K562 (cell line): ENCODE measurements at regions not wholly inside any gene's neighbourhood (a gene's known extent, or its start where the extent isn't known, plus 50 kb on each side); places are given as distances from the start of the nearest gene placed in this dataset.

Experiments
- ATAC-seq: fragments of 200-7000 bp; cut with Tn5 transposase; 3 replicates; pipeline ENCODE4 v1.9.1; 2020; ENCODE audit warnings: moderate library complexity
- BruUV-seq: library from RNA; stranded (reverse); fragments of 400-500 nt; replicated peaks from 2 replicates; lab custom pipeline; 2021; lab: Mats Ljungman, UMichigan
- CTCF ChIA-PET: fragments of 300-600 bp; formaldehyde crosslinking; extraction: SDS; loops from one replicate; lab custom pipeline; 2021; ENCODE audit warnings: low intra/inter-chr PET ratio; lab: Yijun Ruan, JAX
- POLR2A ChIA-PET: fragments of 300-600, 350-650 bp; sonication (Branson Sonifier 250); formaldehyde crosslinking; extraction: SDS; loops from one replicate; lab custom pipeline; 2021; ENCODE audit warnings: antibody characterized with exemption, inconsistent platforms; lab: Yijun Ruan, JAX
- DNase-seq, 4 experiments: peaks; one replicate each; pipeline versions ENCODE4 v3.0.0 to v3.0.0-alpha.2; 2011 to 2018; ENCODE audit warnings: low spot score in 3 of 4, mixed read lengths in 3 of 4; ENCODE audit errors: extremely low read depth in 1 of 4
- FAIRE-seq: peaks from 2 replicates; lab custom pipeline; 2011; peaks lifted over from hg19 to GRCh38; lab: Jason Lieb, UNC
- H2AFZ ChIP-seq: 2 replicates; pipeline ENCODE4 v1.6.0; 2011; ENCODE audit warnings: low read depth, low read length, control low read depth, inconsistent platforms
- H3K27ac ChIP-seq: fragments of 200-600 bp; 3 replicates; pipeline ENCODE4 v1.8.0; 2011; ENCODE audit warnings: low read depth, mild to moderate bottlenecking, control low read depth, inconsistent platforms, low read length, moderate library complexity, mixed read lengths; ENCODE audit errors: extremely low read depth
- H3K27me3 ChIP-seq, 2 experiments: fragments of 300-600 bp in 1 of 2; 2 replicates in 1 of 2; 3 replicates in 1 of 2; pipeline versions ENCODE4 v1.6.0 to v1.8.0; 2011; ENCODE audit warnings: inconsistent platforms in 2 of 2, low read length in 2 of 2, mild to moderate bottlenecking in 1 of 2, mixed read lengths in 1 of 2, moderate library complexity in 1 of 2; ENCODE audit not compliant: control insufficient read depth in 2 of 2, insufficient read depth in 2 of 2
- H3K36me3 ChIP-seq: fragments of 300-600 bp; 3 replicates; pipeline ENCODE4 v1.8.0; 2011; ENCODE audit warnings: mild to moderate bottlenecking, low read length, inconsistent platforms; ENCODE audit not compliant: control insufficient read depth, insufficient read depth
- H3K4me1 ChIP-seq, 2 experiments: fragments of 200-600 bp in 1 of 2; replicated peaks in 1 of 2; 2 replicates in 1 of 2; 3 replicates in 1 of 2; pipeline versions ENCODE4 v1.5.1 to v1.8.0; 2011; ENCODE audit warnings: inconsistent platforms in 2 of 2, low read length in 2 of 2, mild to moderate bottlenecking in 1 of 2, mixed read lengths in 1 of 2, moderate library complexity in 1 of 2; ENCODE audit not compliant: control insufficient read depth in 2 of 2, insufficient read depth in 2 of 2
- H3K4me2 ChIP-seq: 2 replicates; pipeline ENCODE4 v1.6.1; 2011; ENCODE audit warnings: low read length, control low read depth, inconsistent platforms, mixed read lengths; ENCODE audit not compliant: insufficient read depth
- H3K4me3 ChIP-seq: fragments of 200-600 bp; sonication (generic), shearing (Covaris generic); 2 replicates; pipeline ENCODE4 v1.5.1; 2016; ENCODE audit warnings: control low read depth, inconsistent platforms
- H3K79me2 ChIP-seq: fragments of 200-600 bp; 3 replicates; pipeline ENCODE4 v1.8.0; 2011; ENCODE audit warnings: low read length, inconsistent platforms; ENCODE audit not compliant: control insufficient read depth, insufficient read depth
- H3K9ac ChIP-seq, 2 experiments: 2 replicates each; pipeline versions ENCODE4 v1.6.0 to v1.6.1; 2011; ENCODE audit warnings: low read depth in 2 of 2, low read length in 2 of 2, control low read depth in 1 of 2, inconsistent platforms in 1 of 2, mild to moderate bottlenecking in 1 of 2, mixed read lengths in 1 of 2; ENCODE audit not compliant: insufficient read depth in 1 of 2
- H3K9me1 ChIP-seq: one replicate; pipeline ENCODE4 v1.6.0; 2011; ENCODE audit warnings: inconsistent platforms, mild to moderate bottlenecking, low read length, moderate library complexity; ENCODE audit not compliant: control insufficient read depth, insufficient read depth
- H3K9me3 ChIP-seq: replicated peaks from 2 replicates; pipeline ENCODE4 v1.5.1; 2011; ENCODE audit warnings: low read depth, low read length, inconsistent platforms; ENCODE audit not compliant: control insufficient read depth, insufficient read depth
- H4K20me1 ChIP-seq: replicated peaks from 2 replicates; pipeline ENCODE4 v1.6.1; 2011; ENCODE audit warnings: low read length, inconsistent platforms, mixed read lengths; ENCODE audit not compliant: control insufficient read depth, insufficient read depth
- ATF3 ChIP-seq, 2 experiments: fragments of 450-650 bp in 1 of 2; sonication (generic) in 1 of 2; formaldehyde crosslinking in 1 of 2; IDR thresholded peaks in 1 of 2; conservative IDR thresholded peaks in 1 of 2; 2 replicates each; pipeline versions ENCODE4 v1.6.1 to v1.8.1; 2016 to 2023; ENCODE audit warnings: mild to moderate bottlenecking in 2 of 2, moderate library complexity in 2 of 2, inconsistent platforms in 1 of 2, missing genetic modification reagents in 1 of 2
- POLR2AphosphoS5 ChIP-seq: IDR thresholded peaks from 2 replicates; pipeline ENCODE4 v1.6.1; 2011; ENCODE audit warnings: mild to moderate bottlenecking, low read depth, low read length, moderate library complexity; ENCODE audit not compliant: control insufficient read depth, insufficient read depth
- ZNF639 ChIP-seq, 2 experiments: fragments of 200-800 bp in 1 of 2; sonication (Bioruptor generic) in 1 of 2; sonication (generic) in 1 of 2; formaldehyde crosslinking in 1 of 2; IDR thresholded peaks in 1 of 2; conservative IDR thresholded peaks in 1 of 2; 2 replicates each; pipeline versions ENCODE4 v1.5.0 to v1.6.1; 2016 to 2020; ENCODE audit warnings: missing compliant biosample characterization in 1 of 2, missing genetic modification characterization in 1 of 2, missing genetic modification reagents in 1 of 2
- ZNF699 ChIP-seq: fragments of 250-450 bp; sonication (Bioruptor Pico); IDR thresholded peaks from 2 replicates; pipeline ENCODE4 v1.8.0; 2021; ENCODE audit warnings: mild to moderate bottlenecking, moderate library complexity; ENCODE audit not compliant: insufficient replicate concordance
- WGBS: fragments of 100-300 bp; shearing (Covaris generic); methylation state at CpG from one replicate; pipeline ENCODE4 v1.1.6; 2016; ENCODE audit warnings: low coverage, mixed read lengths; ENCODE audit not compliant: insufficient coverage; ENCODE audit errors: missing lambda C conversion rate; 5-methylcytosine and 5-hydroxymethylcytosine counted together
- in situ Hi-C: fragments of 300-500 bp; cut with MboI; formaldehyde crosslinking; loops from 4 replicates; pipeline ENCODE4 v1.15.0; 2018; ENCODE audit warnings: inconsistent platforms, mixed read lengths
- intact Hi-C: fragments of 100-400 bp; cut with micrococcal nuclease; formaldehyde crosslinking; loops from 2 replicates; pipeline ENCODE4 v1.14.2; 2022

GRCh38 chr3:44036850-44037249 lies 204.8 kb upstream of the TOPAZ1 start:
- no TSS peak for BruUV-seq
- Histone ChIP-seq H2AFZ (no peak overlapping the region), H3K9me1 (no peaks in the 10 kb centered on the region), H3K9me3 (no peaks in the 10 kb centered on the region), H3K79me2 (no peaks in the 10 kb centered on the region), H3K36me3 (no peaks in the 10 kb centered on the region), H3K27ac (no peak overlapping the region), H3K4me1 (no peaks in the 10 kb centered on the region), H4K20me1 (no peaks in the 10 kb centered on the region), H3K27me3 (peaks cover 0 to 33% of the 10 kb centered on the region in 2 experiments; a peak in 3 of 5 replicates), H3K4me2 (no peak overlapping the region), H3K4me3 (no peak overlapping the region), H3K9ac (no peak overlapping the region)
- ATAC-seq: no peak
- WGBS: 1% methylated on average over 5 of the region's 5 CpGs
- TF ChIP-seq ATF3 (IDR thresholded peaks at IDR 0.05): no peak
- TF ChIP-seq ATF3 (CRISPR knock-in tag; conservative IDR thresholded peaks at IDR 0.05): no peak
- no peak for TF ChIP-seq ZNF639 (CRISPR knock-in tag; conservative IDR thresholded peaks at IDR 0.05 in 1 of 2, IDR thresholded peaks at IDR 0.05 in 1 of 2)
- no peak for TF ChIP-seq ZNF699 (CRISPR knock-in tag)
- TF ChIP-seq POLR2AphosphoS5: no peak
- POLR2A ChIA-PET: interaction anchor here (0.6 kb wide), 1 partner anchor 851 kb away, joined by 3 read pairs; no protein-coding TSS in a partner anchor
- no peak for DNase-seq
- intact Hi-C loops (no loop called here), in situ Hi-C loops (no loop called here)
- CTCF ChIA-PET: no interaction called here
- no peak for FAIRE-seq
